ENCODE measurements at regions not wholly inside any gene's neighbourhood (a gene's known extent, or its start where the extent isn't known, plus 50 kb on each side); places are given as distances from the start of the nearest gene placed in this dataset.

GRCh38 chr6:137353842-137354397 is 134.7 kb upstream of the IFNGR1 start:
- DNase-seq (ENCODE audit: low spot score) = no peak

- no peak for DNase-seq (ENCODE audit: low spot score)
Observed at GRCh38 chr6:137353346-137353745, 134.2 kb upstream of the IFNGR1 start.

DNA sequence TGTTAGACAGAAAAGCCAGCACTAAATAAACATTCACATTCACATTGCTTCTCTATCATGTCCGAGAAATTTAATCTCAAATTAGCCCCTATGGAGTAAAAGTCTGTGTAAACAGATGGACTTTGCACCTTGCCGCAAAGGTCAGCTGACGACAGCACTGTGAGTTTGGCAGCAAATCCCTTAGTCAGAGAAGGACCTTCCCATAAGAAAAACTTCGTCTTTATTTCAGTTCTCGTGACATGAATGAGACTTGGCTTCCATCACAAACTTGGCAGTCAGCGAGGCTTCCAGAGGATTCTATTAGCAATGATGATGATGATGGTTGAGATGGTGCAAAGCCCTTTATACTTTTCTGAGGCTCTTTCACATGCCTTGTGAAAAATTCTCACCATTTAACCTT is 133.7 kb upstream of the IFNGR1 start:
- no peak for DNase-seq (ENCODE audit: low spot score)

DNA sequence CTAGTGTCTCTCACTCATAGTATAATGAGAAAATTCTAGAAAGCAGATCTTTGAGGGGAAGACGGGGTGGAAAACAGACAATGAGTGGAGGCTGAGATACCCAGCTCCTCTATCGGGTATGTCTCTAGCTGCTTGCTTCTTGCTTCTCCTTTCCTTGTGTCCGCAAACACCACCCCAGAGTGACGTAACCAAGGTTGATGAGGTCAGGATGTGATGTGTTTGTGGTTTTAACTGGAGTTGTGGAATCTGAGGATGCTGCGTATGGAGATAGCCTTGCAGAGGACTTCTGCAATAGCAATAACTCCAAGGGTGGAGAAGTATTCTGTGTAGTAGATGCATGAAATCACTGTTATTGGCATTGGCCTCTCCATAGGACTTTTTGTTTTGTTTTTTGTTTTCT is 132.7 kb upstream of the IFNGR1 start:
- no peak for DNase-seq (ENCODE audit: low spot score)

DNA sequence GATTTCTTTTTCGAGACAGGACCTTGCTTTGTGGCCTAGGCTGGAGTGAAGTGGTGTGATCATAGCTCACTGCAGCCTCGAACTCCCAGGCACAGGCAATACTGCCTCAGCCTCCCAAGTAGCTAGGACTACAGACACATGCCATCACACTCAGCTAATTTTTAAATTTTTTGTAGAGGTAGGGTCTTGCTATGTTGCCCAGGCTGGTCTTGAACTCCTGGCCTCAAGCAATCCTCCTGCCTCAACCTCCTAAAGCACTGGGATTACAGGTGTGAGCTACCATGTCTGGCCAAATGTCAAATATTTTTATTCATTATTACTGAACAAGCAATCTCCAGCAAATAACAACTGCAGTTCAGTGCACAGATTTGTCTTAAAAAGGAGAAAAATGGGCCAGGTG is 131.7 kb upstream of the IFNGR1 start:
- DNase-seq (ENCODE audit: low spot score) = no peak

DNA sequence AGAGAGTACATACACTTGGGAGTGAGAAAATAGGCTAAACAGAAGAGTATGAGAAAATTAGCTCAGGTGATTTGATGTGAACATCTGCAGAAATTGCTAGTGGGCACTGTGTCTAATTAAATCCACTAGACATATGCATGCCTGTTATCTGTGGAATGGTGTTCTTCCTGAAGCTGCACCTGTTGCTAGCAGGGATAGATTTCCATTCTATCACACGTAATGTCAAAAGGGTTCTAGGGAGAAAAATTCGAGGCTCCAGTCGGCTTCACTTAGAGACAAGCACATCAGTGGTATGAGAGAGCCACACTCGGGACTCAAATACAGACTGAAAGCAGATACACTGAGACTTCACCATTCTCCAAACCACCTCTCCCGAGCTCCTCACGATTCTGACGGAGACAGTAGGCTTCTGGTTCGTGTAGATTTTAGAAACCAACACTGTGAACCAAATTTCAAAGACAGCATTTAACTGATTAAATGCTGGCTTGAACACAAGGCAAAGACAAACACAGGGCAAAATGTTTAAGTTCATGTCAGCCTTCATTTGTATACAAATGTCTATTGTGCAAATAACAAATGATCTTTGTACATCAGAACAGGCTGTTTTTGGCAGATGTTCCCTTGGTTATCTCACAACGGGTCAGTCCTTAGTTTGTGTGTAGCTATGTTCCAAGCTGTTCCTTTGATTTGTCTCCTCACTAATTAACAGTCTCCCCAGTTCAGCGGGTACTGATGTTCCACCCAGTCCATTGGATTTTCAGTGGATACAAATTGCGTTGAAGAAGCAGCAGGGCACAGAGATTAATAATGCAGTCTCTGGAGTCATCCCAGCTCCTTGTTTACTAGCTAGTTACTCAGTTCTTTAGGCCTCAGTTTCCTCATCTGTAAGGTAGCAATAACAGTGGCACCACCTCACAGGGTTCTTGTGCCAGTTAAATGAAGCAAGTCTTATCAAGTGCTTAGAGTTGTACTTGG is 131.0 kb upstream of the IFNGR1 start:
- peak; percentile 92 for DNase-seq (ENCODE audit: low spot score)

DNA sequence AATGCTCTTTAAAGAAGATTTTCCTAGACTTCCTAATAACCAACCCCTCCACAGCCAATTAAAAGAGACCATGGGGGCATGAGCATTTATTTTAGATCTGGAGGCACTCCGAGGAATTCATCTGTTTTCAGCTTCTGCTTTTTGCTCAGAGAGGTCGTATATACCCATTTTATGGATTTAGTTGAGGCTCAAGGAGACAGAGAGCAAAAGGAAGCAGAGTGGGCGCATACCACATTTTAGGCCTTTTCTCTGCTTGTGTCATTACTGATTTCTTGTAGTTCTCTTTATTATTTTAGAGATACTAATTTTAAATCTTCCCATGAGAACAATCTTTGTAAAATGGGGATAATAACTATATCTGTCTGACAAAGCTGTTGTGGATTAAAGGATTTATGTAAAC is 129.6 kb upstream of the IFNGR1 start:
- no peak for DNase-seq (ENCODE audit: low spot score)

- no peak for DNase-seq (ENCODE audit: low spot score)
Observed at GRCh38 chr6:137343241-137343640, 124.1 kb upstream of the IFNGR1 start.

DNA sequence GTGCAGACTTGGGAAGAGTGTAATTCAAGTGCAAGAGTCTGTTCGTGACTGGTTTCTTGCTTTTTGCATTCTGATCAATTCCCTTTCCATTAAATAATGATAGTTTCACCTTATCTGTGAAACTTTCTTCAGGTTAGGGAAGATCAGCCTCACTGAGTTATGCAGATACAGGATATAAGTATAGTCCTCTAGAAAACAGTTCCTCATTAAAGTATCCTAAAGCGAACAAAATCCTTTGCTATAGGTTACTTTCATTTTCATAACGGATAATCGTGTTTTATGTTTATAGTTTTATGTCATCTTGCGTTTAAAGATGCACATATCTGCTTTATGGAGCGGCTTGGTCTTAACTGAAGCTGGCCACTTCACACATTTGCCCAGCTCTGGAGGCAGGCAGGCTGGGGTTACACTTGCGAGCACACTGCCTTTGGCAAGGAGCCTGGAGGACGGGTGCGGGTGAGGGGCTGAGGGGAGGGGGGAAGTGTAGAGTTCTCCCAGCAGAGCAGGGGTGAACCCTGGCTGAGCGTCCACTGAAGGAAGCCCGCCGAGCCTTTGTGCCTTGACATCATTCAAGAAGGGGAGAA is 123.5 kb upstream of the IFNGR1 start:
- peak; percentile 49 for DNase-seq (ENCODE audit: low spot score)

DNA sequence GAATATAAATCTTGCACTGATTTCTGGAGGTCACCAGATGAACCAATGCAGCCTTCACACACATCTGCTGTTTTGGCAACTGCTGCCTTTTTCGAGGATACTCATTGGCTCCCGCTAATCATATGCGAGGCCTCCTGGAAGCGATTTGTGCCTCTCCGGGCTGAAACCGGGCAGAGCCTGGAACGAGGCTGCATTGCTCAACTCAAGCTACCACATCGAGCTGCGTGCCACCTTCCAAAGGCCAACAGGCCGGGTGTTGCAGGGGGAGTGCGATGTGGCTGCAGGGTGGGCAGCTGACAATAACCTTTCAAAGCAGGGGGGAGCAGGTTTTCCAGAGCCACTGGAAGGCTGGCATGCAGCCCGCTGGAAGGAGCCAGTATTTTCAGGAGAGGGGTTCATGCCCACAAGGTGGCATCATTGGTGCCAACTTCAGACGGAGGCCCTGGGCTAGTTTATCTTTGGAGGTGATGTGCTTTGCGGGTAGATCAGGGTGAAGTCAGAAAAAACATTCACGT is 122.6 kb upstream of the IFNGR1 start:
- peak; percentile 87 for DNase-seq (ENCODE audit: low spot score)

- no peak for DNase-seq (ENCODE audit: low spot score)
Observed at GRCh38 chr6:137339929-137340559, 120.9 kb upstream of the IFNGR1 start.

DNA sequence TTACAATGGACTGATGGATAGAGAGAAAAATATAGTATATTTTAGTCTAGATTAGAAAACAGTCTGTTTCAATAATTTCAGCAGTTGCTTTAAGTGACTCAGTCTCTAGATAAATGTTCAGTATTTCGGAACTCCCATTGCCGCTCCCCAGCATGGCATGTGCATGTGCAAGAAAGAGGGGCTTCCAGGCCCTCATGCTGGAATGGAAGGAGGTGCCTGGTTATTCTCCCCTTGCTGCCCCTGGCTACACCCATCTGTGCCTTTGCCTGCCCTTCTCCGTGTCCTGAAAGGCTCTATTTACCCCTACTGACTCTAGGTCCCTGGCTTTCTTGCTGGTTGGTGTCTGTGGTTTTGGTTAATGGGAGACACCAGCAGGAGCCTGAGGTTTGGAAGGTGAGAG is 115.7 kb upstream of the IFNGR1 start:
- no peak for DNase-seq (ENCODE audit: low spot score)

- DNase-seq (ENCODE audit: low spot score) = no peak
Observed at GRCh38 chr6:137334094-137334493, 114.9 kb upstream of the IFNGR1 start.

DNA sequence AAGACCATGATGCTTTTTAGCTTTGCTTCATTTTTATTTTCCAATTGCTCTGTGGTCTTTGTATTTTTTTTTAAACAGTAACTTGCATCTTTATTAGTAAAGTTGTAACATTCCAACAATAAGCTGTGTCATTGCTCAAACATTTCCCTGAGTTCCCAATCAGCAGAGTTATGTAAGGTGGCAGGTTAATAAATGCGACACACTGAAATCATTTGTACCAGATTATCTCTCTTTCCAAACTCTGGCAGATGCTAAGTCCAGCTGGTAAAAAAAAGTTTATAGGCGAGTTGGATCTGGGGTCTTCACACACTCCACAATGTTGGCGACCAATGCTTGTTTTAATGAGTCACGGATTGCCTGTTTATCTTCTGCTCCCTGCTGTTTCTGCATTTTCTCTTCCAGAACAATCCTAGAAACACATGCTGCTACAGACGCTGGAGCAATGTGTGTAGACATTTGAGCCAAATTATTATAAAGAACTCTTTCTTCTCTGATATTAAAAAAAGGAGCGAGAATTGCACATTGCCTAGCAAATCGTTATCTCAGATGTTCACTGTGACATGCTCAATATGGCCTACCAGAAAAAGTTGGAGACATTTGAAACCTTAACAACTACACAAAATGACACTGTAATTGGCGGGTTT is 113.6 kb upstream of the IFNGR1 start:
- no peak for DNase-seq (ENCODE audit: low spot score)

GRCh38 chr6:137323860-137324259 is 104.7 kb upstream of the IFNGR1 start:
- no peak for DNase-seq (ENCODE audit: low spot score)

DNA sequence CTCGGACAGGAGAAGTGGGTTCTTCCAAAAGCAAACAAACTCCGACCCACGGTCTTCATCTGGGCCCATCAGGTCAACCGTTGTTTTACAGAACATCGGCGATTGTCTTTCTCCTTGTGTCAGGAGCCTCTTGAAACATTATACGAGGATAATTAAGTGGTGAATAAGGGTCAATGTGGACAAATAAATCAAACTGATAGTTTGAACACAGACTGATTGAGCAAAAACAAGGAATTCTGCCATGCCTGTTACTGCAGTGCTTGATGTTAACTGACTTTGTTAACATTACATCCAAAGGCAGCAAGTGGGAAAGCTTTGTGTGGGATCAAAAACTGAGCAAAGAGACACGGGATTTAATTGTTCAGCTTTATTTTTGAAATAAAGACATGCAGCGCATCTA is 101.1 kb upstream of the IFNGR1 start:
- no peak for DNase-seq (ENCODE audit: low spot score)

- DNase-seq (ENCODE audit: low spot score) = no peak
Observed at GRCh38 chr6:137316626-137317025, 97.4 kb upstream of the IFNGR1 start.

- no peak for DNase-seq (ENCODE audit: low spot score)
Observed at GRCh38 chr6:137315081-137315480, 95.9 kb upstream of the IFNGR1 start.

DNA sequence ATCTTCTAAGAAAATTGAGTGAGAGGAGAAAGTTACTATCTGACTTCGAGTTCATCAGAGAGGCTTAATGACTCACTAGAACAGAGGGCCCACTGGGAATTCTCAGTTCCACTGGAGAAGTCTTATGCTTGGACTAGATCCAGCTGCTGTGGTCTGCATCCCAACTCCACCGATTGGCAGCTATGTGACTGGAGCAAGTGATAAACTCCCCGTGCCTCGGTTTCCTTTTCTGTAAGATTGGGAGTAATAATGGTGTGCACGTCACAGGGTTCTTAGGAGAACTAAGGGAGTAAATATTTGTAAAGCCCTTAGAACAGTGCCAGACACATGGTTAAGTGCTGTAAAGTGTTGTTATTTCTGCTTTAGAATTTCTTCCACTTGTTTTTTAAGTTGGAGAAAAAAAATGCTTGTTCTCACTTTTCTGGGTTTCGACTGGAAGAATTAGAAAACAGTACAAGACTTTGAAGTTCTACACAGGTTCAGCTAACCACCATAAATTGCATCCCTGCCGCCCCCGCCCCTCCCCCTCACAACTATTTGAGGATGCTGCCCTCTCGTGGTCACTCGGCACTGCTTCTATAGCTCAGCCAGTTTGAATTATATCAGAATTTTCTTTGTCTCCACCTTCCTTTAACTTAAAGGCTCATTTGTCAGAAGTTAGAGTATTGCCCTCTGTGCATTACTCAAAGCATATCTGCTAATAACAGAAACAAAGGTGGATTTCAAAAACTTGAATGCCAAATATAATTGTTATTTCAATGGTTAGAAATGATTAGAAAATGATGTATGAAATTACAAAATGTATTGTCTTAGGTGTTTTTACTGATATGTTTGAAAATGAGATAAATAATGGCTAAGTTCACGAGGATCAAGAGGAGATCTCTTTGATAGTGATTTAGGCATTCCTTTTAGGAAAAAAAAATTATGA is 95.0 kb upstream of the IFNGR1 start:
- DNase-seq (ENCODE audit: low spot score) = peak; percentile 61

- no peak for DNase-seq (ENCODE audit: low spot score)
Observed at GRCh38 chr6:137313211-137313610, 94.0 kb upstream of the IFNGR1 start.

DNA sequence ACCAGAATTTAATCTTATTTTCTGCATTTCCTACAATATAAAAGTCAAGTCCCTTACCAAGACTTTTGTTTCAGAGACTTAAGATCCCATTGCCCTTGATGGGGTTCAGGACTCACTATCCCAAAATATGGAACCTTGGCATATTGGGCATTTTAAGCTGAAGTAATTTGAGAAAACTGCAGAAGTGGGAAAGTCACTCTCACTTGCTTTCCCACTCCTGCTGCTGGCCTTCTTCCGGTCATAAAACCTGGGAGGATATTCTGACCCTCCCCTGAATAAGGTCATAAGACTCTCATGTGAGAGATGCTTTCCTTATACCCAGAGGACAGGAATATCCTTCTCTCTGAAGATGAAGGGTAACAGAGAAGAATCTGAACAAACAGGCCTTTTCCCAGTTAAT is 92.8 kb upstream of the IFNGR1 start:
- DNase-seq (ENCODE audit: low spot score) = no peak
